ENCODE measurements at regions not wholly inside any gene's neighbourhood (a gene's known extent, or its start where the extent isn't known, plus 50 kb on each side); places are given as distances from the start of the nearest gene placed in this dataset.

- no peaks in the 10 kb centered on the region for H3K36me3 ChIP-seq (ENCODE audit: insufficient read depth, low read length)
- no peaks in the 10 kb centered on the region for H3K9me2 ChIP-seq (ENCODE audit: insufficient read depth, low read length)
- H3K4me2 ChIP-seq (ENCODE audit: low read length), result no peak overlapping the region
- no peak overlapping the region for H3K9ac ChIP-seq (ENCODE audit: low read length)
- no peak overlapping the region for H3K4me3 ChIP-seq (ENCODE audit: low read length)
- TF ChIP-seq MXI1 (conservative IDR thresholded peaks at IDR 0.05; ENCODE audit: poor library complexity, severe bottlenecking) (no peak), RAD21 (conservative IDR thresholded peaks at IDR 0.05) (peak; percentile 17), CTCF (IDR thresholded peaks at IDR 0.05; ENCODE audit: poor library complexity, severe bottlenecking) (no peak), POLR2AphosphoS5 (IDR thresholded peaks at IDR 0.05) (no peak), EP300 (conservative IDR thresholded peaks at IDR 0.05; ENCODE audit: poor library complexity, severe bottlenecking) (peak; percentile 25)
- H3K79me2 ChIP-seq (replicated peaks; ENCODE audit: insufficient read depth, low read length), result no peaks in the 10 kb centered on the region
- no peaks in the 10 kb centered on the region for H3K27me3 ChIP-seq (ENCODE audit: insufficient read depth, low read depth, low read length)
- H3K27ac ChIP-seq (ENCODE audit: low read length), result peak overlapping the region; percentile 11
- H4K20me1 ChIP-seq (ENCODE audit: insufficient read depth), result no peaks in the 10 kb centered on the region
- no peak overlapping the region for H2AFZ ChIP-seq (ENCODE audit: low read depth, low read length)
- H3F3A ChIP-seq (ENCODE audit: insufficient read depth, low read length, poor library complexity, severe bottlenecking), result peaks cover 3% of the 10 kb centered on the region
- H3K9me3 ChIP-seq (ENCODE audit: low read length), result no peaks in the 10 kb centered on the region
Observed at GRCh38 chr2:6754419-6754818, 111.3 kb downstream of the CMPK2 start.

- Histone ChIP-seq H3K9ac (ENCODE audit: low read length) (no peak overlapping the region), H4K20me1 (ENCODE audit: insufficient read depth) (no peaks in the 10 kb centered on the region), H3K27me3 (ENCODE audit: insufficient read depth, low read depth, low read length) (no peaks in the 10 kb centered on the region), H3K9me3 (ENCODE audit: low read length) (no peaks in the 10 kb centered on the region), H2AFZ (ENCODE audit: low read depth, low read length) (no peak overlapping the region), H3F3A (ENCODE audit: insufficient read depth, low read length, poor library complexity, severe bottlenecking) (peaks cover 3% of the 10 kb centered on the region), H3K27ac (ENCODE audit: low read length) (no peak overlapping the region), H3K79me2 (replicated peaks; ENCODE audit: insufficient read depth, low read length) (no peaks in the 10 kb centered on the region), H3K9me2 (ENCODE audit: insufficient read depth, low read length) (no peaks in the 10 kb centered on the region), H3K4me2 (ENCODE audit: low read length) (no peak overlapping the region), H3K4me3 (ENCODE audit: low read length) (no peak overlapping the region), H3K36me3 (ENCODE audit: insufficient read depth, low read length) (no peaks in the 10 kb centered on the region)
- TF ChIP-seq MXI1 (conservative IDR thresholded peaks at IDR 0.05; ENCODE audit: poor library complexity, severe bottlenecking) (no peak), EP300 (conservative IDR thresholded peaks at IDR 0.05; ENCODE audit: poor library complexity, severe bottlenecking) (no peak), EZH2 (IDR thresholded peaks at IDR 0.05; ENCODE audit: borderline replicate concordance, insufficient read depth, low read length, poor library complexity, severe bottlenecking) (no peak), RAD21 (conservative IDR thresholded peaks at IDR 0.05) (no peak), POLR2AphosphoS5 (IDR thresholded peaks at IDR 0.05) (no peak), TAF1 (IDR thresholded peaks at IDR 0.05; ENCODE audit: low read depth) (no peak), SMC3 (conservative IDR thresholded peaks at IDR 0.05; ENCODE audit: poor library complexity) (no peak), CTCF (IDR thresholded peaks at IDR 0.05; ENCODE audit: poor library complexity, severe bottlenecking) (no peak)
- TF ChIP-seq, protein P1, sequence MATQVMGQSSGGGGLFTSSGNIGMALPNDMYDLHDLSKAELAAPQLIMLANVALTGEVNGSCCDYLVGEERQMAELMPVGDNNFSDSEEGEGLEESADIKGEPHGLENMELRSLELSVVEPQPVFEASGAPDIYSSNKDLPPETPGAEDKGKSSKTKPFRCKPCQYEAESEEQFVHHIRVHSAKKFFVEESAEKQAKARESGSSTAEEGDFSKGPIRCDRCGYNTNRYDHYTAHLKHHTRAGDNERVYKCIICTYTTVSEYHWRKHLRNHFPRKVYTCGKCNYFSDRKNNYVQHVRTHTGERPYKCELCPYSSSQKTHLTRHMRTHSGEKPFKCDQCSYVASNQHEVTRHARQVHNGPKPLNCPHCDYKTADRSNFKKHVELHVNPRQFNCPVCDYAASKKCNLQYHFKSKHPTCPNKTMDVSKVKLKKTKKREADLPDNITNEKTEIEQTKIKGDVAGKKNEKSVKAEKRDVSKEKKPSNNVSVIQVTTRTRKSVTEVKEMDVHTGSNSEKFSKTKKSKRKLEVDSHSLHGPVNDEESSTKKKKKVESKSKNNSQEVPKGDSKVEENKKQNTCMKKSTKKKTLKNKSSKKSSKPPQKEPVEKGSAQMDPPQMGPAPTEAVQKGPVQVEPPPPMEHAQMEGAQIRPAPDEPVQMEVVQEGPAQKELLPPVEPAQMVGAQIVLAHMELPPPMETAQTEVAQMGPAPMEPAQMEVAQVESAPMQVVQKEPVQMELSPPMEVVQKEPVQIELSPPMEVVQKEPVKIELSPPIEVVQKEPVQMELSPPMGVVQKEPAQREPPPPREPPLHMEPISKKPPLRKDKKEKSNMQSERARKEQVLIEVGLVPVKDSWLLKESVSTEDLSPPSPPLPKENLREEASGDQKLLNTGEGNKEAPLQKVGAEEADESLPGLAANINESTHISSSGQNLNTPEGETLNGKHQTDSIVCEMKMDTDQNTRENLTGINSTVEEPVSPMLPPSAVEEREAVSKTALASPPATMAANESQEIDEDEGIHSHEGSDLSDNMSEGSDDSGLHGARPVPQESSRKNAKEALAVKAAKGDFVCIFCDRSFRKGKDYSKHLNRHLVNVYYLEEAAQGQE (IDR thresholded peaks at IDR 0.05; ENCODE audit: borderline replicate concordance), result no peak
Observed at GRCh38 chr2:6755456-6755855, 110.3 kb downstream of the CMPK2 start.

Data from neural cell (in vitro differentiated cells).